Adipose tissue (tissue), 3 donors: ENCODE measurements at regions not wholly inside any gene's neighbourhood (a gene's known extent, or its start where the extent isn't known, plus 50 kb on each side); places are given as distances from the start of the nearest gene placed in this dataset.
"Not testable (repeated sequence)": the region's sequence is repeated elsewhere in the genome, so short reads cannot be mapped to it uniquely, and the experiment has no call there.

ENCODE experiments used
- H3K27ac ChIP-seq: one replicate; pipeline ENCODE4 v1.5.1; 2013; ENCODE audit warnings: low read depth, low read length
- WGBS, 3 donors: extraction: QIAGEN DNeasy Blood & Tissue Kit; methylation state at CpG; one replicate each; pipeline ENCODE4 v1.1.7; 2013; 5-methylcytosine and 5-hydroxymethylcytosine counted together
- donor health status: healthy with polysubstance abuse.
- donor health status: Bipolar disorder and iron deficiency.
- donor health status: healthy.

DNA sequence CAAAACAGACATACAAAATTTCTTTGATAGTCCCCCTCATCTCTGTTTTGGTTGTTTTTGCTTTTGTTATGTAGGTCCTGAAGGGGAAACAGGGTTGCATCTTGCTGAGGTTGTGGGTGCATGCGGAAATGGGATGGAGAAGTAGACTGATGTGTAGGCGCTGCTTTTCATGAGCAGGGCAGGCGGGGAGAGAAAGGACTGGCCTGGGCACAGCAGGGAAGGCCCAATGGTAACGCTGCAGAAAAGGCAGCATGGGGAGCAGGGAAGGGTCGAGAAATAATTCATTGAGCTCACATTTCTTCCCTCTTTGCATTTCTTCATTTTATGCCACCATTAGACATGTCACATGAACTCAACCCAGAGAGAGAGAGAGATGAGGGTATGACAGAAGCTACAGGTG is 74.3 kb upstream of the CCN2 start:
- WGBS, 3 donors = 89 to 92% (median 90%) methylated on average over 5 of the region's 5 CpGs

GRCh38 chr6:132023490-132023889 is 72.3 kb upstream of the CCN2 start:
- H3K27ac ChIP-seq = no peak overlapping the region
- WGBS, 3 donors = 95 to 97% (median 97%) methylated on average over 5 of the region's 5 CpGs

More for the DNA sequence above, 74.3 kb upstream of the CCN2 start:
- H3K27ac ChIP-seq = no peak overlapping the region

DNA sequence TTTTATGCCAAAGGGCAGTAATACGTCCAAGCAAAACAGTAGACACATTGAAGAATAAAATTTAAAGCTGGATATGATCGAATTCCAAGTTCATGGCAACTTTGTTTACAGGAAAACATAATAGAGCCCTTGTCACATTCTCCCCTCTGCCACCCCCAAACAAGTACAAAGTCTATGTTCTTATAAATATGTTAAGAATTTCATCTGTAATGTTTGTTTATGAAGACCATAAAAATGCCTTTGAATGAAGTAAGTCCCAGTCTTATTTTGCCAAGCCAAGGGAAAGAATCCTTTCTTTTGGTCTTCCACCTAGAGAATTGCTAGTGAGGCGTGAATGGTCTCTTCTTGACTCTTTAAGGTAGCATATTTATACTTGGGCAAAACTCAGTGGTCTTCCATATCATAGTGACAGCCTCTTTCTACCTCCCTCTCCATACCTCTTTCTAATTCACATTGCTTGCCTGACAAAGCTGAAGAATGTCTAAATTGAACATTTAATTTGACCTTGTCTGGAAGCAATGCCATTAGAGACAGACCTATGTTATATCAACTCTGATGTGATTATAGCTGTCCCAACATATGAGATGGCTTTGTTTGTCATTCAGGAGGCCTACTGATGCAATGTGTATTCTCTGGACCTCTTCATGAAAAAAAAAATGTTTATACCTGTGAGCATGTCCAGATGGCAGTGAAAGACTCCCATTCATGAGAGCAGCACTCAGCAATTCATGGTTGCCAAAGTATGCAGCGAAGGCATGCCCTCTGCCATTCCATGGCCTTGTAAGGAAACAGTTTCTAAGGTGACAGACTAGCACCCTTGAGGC is 70.6 kb upstream of the CCN2 start:
- 78 to 90% (median 85%) methylated on average over 4 of the region's 4 CpGs for WGBS, 3 donors
- H3K27ac ChIP-seq = no peak overlapping the region

GRCh38 chr6:132020918-132021317 is 69.7 kb upstream of the CCN2 start:
- WGBS, 3 donors = 91 to 99% (median 95%) methylated on average over 4 of the region's 4 CpGs

DNA sequence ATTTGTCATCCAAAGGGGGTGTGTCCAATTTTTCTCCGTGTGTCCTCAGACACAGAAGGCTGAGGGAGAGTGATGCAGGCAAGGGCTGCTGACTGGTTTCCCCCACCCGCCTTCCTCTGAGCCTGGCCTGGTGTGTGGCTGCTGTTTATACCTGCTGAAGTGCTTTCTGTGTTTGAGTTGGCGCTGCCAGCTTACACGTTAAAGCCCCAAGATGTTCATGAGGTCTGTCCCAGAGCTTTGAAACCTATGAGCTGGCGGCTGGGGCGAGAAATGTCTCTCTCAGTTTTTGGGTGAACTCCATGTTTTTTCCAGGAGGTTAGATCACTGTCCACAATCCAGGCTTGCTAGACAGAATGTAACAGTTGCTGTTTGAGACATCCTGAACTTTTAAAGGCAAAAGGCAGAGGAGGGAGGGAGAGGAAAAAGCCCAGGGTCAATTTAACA is 69.0 kb upstream of the CCN2 start:
- H3K27ac ChIP-seq = no peak overlapping the region
- WGBS, 3 donors = 64 to 69% (median 64%) methylated on average over 6 of the region's 6 CpGs

More at GRCh38 chr6:132020918-132021317, 69.7 kb upstream of the CCN2 start:
- H3K27ac ChIP-seq = not testable (repeated sequence)

DNA sequence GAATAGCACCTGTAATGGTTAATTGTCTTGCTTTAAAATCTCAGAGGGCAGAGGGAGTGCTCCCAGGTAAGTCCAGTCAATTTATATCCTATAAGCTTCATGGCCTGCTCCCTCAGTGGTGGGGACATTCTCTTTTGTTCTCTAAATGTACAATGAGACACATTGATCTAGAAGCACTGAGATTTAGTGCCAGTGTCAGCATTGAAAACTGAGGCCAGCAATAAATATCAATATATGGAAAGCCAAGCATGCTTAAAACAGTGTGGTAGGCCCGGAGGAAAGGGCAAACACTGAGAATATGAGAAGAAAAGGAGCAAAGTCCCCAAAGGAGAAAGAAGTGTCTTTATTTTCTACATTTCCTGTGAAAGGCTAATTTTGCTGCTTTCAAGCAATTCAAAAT is 68.4 kb upstream of the CCN2 start:
- 79 to 98% (median 82%) methylated on average over 1 of the region's 1 CpG for WGBS, 3 donors
- no peak overlapping the region for H3K27ac ChIP-seq

DNA sequence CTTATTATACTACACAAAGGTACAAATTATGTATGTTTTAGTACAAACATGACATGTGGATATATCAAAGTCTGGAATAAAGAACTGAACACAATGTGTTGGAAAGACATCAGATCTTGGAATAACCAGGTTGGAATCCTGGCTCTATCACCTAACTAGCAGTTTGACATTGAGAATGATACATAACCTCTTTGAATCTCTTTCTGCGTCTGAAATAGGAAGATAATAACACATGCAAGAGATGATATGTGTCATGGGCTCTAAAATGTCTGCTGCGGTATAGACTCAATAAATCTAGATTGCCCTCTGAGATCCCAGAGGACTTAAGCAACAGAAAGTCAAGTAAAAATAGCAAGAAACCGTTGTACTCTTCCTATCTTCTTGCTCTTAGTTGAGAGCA is 66.8 kb upstream of the CCN2 start:
- H3K27ac ChIP-seq = no peak overlapping the region
- 73 to 78% (median 78%) methylated on average over 3 of the region's 3 CpGs for WGBS, 3 donors

DNA sequence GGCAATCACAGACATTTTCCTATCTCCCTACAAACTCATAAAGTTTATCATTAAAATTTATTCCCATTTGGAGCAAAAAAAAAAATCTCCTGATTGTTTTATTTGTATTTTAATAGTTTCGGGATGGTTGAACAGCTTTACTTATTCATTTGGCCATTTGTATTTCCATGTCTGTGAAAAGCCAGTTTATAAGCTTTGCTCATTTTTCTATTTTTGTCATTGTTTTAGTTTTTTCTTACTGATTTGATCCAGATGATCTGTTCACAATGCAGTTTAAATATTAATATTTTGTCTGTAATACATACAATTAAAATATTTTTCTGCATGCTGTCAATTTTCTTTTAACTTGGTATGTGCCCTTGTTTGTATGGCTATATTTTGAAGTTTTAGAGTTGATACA is 65.2 kb upstream of the CCN2 start:
- no peak overlapping the region for H3K27ac ChIP-seq
- 79 to 90% (median 81%) methylated on average over 1 of the region's 1 CpG for WGBS, 3 donors

- WGBS, 3 donors = 57 to 83% (median 58%) methylated on average over 2 of the region's 2 CpGs
- no peak overlapping the region for H3K27ac ChIP-seq
These were observed 60.4 kb upstream of the CCN2 start for GRCh38 chr6:132011582-132011981.

DNA sequence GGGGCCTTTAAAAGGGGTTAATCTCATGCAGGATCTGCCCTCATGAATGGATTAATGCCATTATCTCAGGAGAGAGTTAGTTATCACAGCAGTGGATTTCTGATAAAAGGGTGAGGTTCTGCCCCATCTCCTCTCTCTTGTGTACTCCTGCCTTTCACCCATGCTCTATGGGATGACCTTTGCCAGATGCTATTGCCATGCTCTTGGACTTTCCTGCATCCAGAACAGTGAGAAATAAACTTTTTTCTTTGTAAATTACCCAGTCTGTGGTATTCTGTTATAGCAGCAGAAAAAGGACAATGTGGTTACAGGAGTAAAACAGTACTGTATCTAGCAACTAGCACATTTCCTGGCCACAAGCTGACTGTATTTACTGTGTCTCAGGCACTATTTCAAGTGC is 58.0 kb upstream of the CCN2 start:
- H3K27ac ChIP-seq = no peak overlapping the region

GRCh38 chr6:132007474-132008190 is 56.5 kb upstream of the CCN2 start:
- H3K27ac ChIP-seq = no peak overlapping the region
- WGBS, 3 donors = 82 to 93% (median 87%) methylated on average over 2 of the region's 2 CpGs

GRCh38 chr6:132005178-132005577 is 54.0 kb upstream of the CCN2 start:
- H3K27ac ChIP-seq = no peak overlapping the region
- WGBS, 3 donors = 56 to 84% (median 65%) methylated on average over 2 of the region's 2 CpGs

- no peak overlapping the region for H3K27ac ChIP-seq
- WGBS, 3 donors = 60 to 83% (median 81%) methylated on average over 1 of the region's 1 CpG
These were observed 53.5 kb upstream of the CCN2 start for GRCh38 chr6:132004668-132005067.

GRCh38 chr6:132003516-132004178 is 52.5 kb upstream of the CCN2 start:
- H3K27ac ChIP-seq = no peak overlapping the region
- WGBS, 3 donors = 94% methylated on average over 7 of the region's 7 CpGs
